GM12878 (cell line): ENCODE measurements at regions not wholly inside any gene's neighbourhood (a gene's known extent, or its start where the extent isn't known, plus 50 kb on each side); places are given as distances from the start of the nearest gene placed in this dataset.

Experiments used
- ATAC-seq: fragments of 200-7000 bp; cut with Tn5 transposase; 3 replicates; pipeline ENCODE4 v1.9.1; 2020; ENCODE audit warnings: mild to moderate bottlenecking, moderate library complexity
- BruUV-seq: library from RNA; stranded (reverse); fragments of 400-500 nt; replicated peaks from 2 replicates; lab custom pipeline; 2021; lab: Mats Ljungman, UMichigan
- CTCF ChIA-PET: fragments of 300-600 bp; sonication (Branson Sonifier 250); formaldehyde crosslinking; extraction: SDS; loops from one replicate; lab custom pipeline; 2021; ENCODE audit warnings: inconsistent platforms; lab: Yijun Ruan, JAX
- POLR2A ChIA-PET: fragments of 350-600 bp; formaldehyde crosslinking; extraction: SDS; loops from one replicate; lab custom pipeline; 2021; ENCODE audit warnings: inconsistent platforms; lab: Charles Lee
- RAD21 ChIA-PET: fragments of 300-600 bp; sonication (Branson Sonifier 250); formaldehyde crosslinking; loops from one replicate; lab custom pipeline; 2023; ENCODE audit warnings: antibody characterized with exemption; ENCODE audit not compliant: unreplicated experiment; lab: Charles Lee
- SMC1A ChIA-PET: fragments of 300-600 bp; sonication (Branson Sonifier 250); formaldehyde crosslinking; loops from one replicate; lab custom pipeline; 2023; ENCODE audit not compliant: unreplicated experiment, uncharacterized antibody; lab: Charles Lee
- DNase-seq: peaks from one replicate; pipeline ENCODE4 v3.0.0-alpha.2; 2011; ENCODE audit warnings: low read depth, low spot score
- FAIRE-seq: peaks from 3 replicates; lab custom pipeline; 2011; peaks lifted over from hg19 to GRCh38; lab: Jason Lieb, UNC
- H2AFZ ChIP-seq: 2 replicates; pipeline ENCODE4 v1.6.0; 2011; ENCODE audit warnings: low read depth, low read length, control low read depth; ENCODE audit not compliant: control insufficient read depth
- H3K27ac ChIP-seq: 2 replicates; pipeline ENCODE4 v1.5.1; 2011; ENCODE audit warnings: control low read depth; ENCODE audit not compliant: control insufficient read depth, insufficient read depth
- H3K27me3 ChIP-seq, 2 experiments: replicated peaks in 1 of 2; 2 replicates each; pipeline versions ENCODE4 v1.6.0 to v1.6.1; 2011; ENCODE audit warnings: low read length in 1 of 2; ENCODE audit not compliant: control insufficient read depth in 2 of 2, insufficient read depth in 2 of 2
- H3K36me3 ChIP-seq, 2 experiments: 2 replicates each; pipeline ENCODE4 v1.5.1; 2011; ENCODE audit warnings: low read length in 1 of 2; ENCODE audit not compliant: control insufficient read depth in 2 of 2, insufficient read depth in 2 of 2
- H3K4me1 ChIP-seq: 2 replicates; pipeline ENCODE4 v1.6.1; 2011; ENCODE audit warnings: mild to moderate bottlenecking, low read length, moderate library complexity, mixed read lengths; ENCODE audit not compliant: control insufficient read depth, insufficient read depth
- H3K4me2 ChIP-seq: 2 replicates; pipeline ENCODE4 v1.6.0; 2011; ENCODE audit warnings: control low read depth; ENCODE audit not compliant: control insufficient read depth, insufficient read depth
- H3K4me3 ChIP-seq: fragments of 200-600 bp; sonication (generic); 2 replicates; pipeline ENCODE4 v1.5.1; 2016
- H3K79me2 ChIP-seq: 2 replicates; pipeline ENCODE4 v1.6.0; 2011; ENCODE audit warnings: low read length; ENCODE audit not compliant: control insufficient read depth, insufficient read depth
- H3K9ac ChIP-seq: 2 replicates; pipeline ENCODE4 v1.8.0; 2011; ENCODE audit warnings: low read length, control low read depth, mixed read lengths; ENCODE audit not compliant: control insufficient read depth, insufficient read depth
- H3K9me3 ChIP-seq: replicated peaks from 3 replicates; pipeline ENCODE4 v1.5.1; 2011; ENCODE audit warnings: mild to moderate bottlenecking, low read length; ENCODE audit not compliant: control insufficient read depth, insufficient read depth
- H4K20me1 ChIP-seq: 2 replicates; pipeline ENCODE4 v1.6.0; 2011; ENCODE audit not compliant: control insufficient read depth, insufficient read depth
- BCL11A ChIP-seq: IDR thresholded peaks from 2 replicates; pipeline ENCODE4 v1.6.1; 2011; ENCODE audit warnings: low read depth, low read length
- EP300 ChIP-seq, 2 experiments: fragments of 150-350 bp in 1 of 2; IDR thresholded peaks; 2 replicates each; pipeline ENCODE4 v1.6.1; 2011 to 2012; ENCODE audit warnings: low read depth in 2 of 2, low read length in 2 of 2, borderline replicate concordance in 1 of 2, improper control_type of control experiment in 1 of 2, inconsistent platforms in 1 of 2; ENCODE audit not compliant: control insufficient read depth in 1 of 2
- FOXK2 ChIP-seq: fragments of 450-650 bp; IDR thresholded peaks from 2 replicates; pipeline ENCODE4 v1.6.1; 2017; ENCODE audit warnings: mild to moderate bottlenecking, moderate library complexity
- HSF1 ChIP-seq: fragments of 150-350 bp; IDR thresholded peaks from 2 replicates; pipeline ENCODE4 v1.6.1; 2014; ENCODE audit warnings: mild to moderate bottlenecking, low read depth, low read length
- MAX ChIP-seq: IDR thresholded peaks from 2 replicates; pipeline ENCODE4 v1.6.1; 2012; ENCODE audit warnings: low read depth, low read length, improper control_type of control experiment
- PAX8 ChIP-seq: fragments of 450-650 bp; IDR thresholded peaks from 2 replicates; pipeline ENCODE4 v1.6.1; 2017; ENCODE audit warnings: mild to moderate bottlenecking, moderate library complexity
- SMAD1 ChIP-seq: fragments of 450-650 bp; IDR thresholded peaks from 2 replicates; pipeline ENCODE4 v1.6.1; 2018; ENCODE audit warnings: mild to moderate bottlenecking, low read depth; ENCODE audit not compliant: partially characterized antibody
- SMAD5 ChIP-seq: IDR thresholded peaks from 2 replicates; pipeline ENCODE4 v1.6.1; 2016; ENCODE audit warnings: antibody characterized with exemption, low read depth
- WGBS: methylation state at CpG from one replicate; pipeline ENCODE4 v1.1.6; 2016; ENCODE audit warnings: low lambda C conversion rate; ENCODE audit not compliant: insufficient replicate concordance, insufficient coverage; ENCODE audit errors: missing lambda C conversion rate; 5-methylcytosine and 5-hydroxymethylcytosine counted together
- in situ Hi-C: fragments of 300-500 bp; cut with MboI; formaldehyde crosslinking; loops from 9 replicates; pipeline ENCODE4 v1.14.3; 2018; ENCODE audit warnings: mixed read lengths
- intact Hi-C: fragments of 100-400 bp; cut with micrococcal nuclease; formaldehyde crosslinking; loops from one replicate; pipeline ENCODE4 v1.14.2; 2022; ENCODE audit not compliant: unreplicated experiment
- TF ChIP-seq, protein P1 (sequence below), 3 experiments: IDR thresholded peaks in 2 of 3; conservative IDR thresholded peaks in 1 of 3; 2 replicates each; pipeline ENCODE4 v1.5.1; 2011; ENCODE audit warnings: low read depth in 3 of 3, low read length in 3 of 3, mild to moderate bottlenecking in 3 of 3, control low read depth in 2 of 3, moderate library complexity in 2 of 3, inconsistent platforms in 1 of 3, mixed read lengths in 1 of 3; ENCODE audit not compliant: control insufficient read depth in 2 of 3, insufficient read depth in 1 of 3; ENCODE audit errors: extremely low read depth in 1 of 3
- TF ChIP-seq, protein P2 (sequence below): fragments of 450-650 bp; IDR thresholded peaks from 2 replicates; pipeline ENCODE4 v1.6.1; 2016; ENCODE audit warnings: mild to moderate bottlenecking, moderate library complexity, borderline replicate concordance
- TF ChIP-seq, protein P3 (sequence below): fragments of 450-650 bp; IDR thresholded peaks from 2 replicates; pipeline ENCODE4 v1.6.1; 2017; ENCODE audit warnings: mild to moderate bottlenecking, low read depth, inconsistent platforms; ENCODE audit not compliant: poor library complexity, severe bottlenecking

DNA sequence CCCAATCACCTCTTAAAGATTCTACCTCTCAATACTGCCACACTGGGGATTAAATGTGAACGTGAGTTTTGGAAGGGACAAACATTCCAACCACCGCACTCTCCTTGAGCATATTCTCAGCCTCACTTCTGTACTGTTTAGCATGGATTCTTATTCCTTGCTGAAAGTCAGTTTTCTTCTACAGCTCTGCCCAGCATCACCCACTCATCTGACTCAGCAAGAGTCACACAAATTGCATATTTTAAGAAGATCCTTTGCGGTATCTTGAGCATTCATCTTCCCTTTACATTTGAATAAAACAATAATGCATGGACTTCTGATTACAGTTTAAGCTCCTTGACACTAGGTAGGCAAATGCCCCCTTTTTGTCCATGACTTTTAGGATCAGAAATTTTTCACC is 251.6 kb upstream of the MKLN1 start (continued):
- TF ChIP-seq, protein P1, sequence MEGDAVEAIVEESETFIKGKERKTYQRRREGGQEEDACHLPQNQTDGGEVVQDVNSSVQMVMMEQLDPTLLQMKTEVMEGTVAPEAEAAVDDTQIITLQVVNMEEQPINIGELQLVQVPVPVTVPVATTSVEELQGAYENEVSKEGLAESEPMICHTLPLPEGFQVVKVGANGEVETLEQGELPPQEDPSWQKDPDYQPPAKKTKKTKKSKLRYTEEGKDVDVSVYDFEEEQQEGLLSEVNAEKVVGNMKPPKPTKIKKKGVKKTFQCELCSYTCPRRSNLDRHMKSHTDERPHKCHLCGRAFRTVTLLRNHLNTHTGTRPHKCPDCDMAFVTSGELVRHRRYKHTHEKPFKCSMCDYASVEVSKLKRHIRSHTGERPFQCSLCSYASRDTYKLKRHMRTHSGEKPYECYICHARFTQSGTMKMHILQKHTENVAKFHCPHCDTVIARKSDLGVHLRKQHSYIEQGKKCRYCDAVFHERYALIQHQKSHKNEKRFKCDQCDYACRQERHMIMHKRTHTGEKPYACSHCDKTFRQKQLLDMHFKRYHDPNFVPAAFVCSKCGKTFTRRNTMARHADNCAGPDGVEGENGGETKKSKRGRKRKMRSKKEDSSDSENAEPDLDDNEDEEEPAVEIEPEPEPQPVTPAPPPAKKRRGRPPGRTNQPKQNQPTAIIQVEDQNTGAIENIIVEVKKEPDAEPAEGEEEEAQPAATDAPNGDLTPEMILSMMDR (IDR thresholded peaks at IDR 0.05 in 2 of 3, conservative IDR thresholded peaks at IDR 0.05 in 1 of 3; ENCODE audit: control insufficient read depth in 2 of 3, extremely low read depth in 1 of 3, insufficient read depth in 1 of 3, low read depth in 3 of 3, low read length in 3 of 3): no peak
- TF ChIP-seq, all 136 proteins: peak for 0

- no peak for DNase-seq
- H3K36me3 ChIP-seq: peaks cover 4 to 7% of the 10 kb centered on the region in 2 experiments
- CTCF ChIA-PET: no interaction called here
- no peak for ATAC-seq
- no peaks in the 10 kb centered on the region for H3K27me3 ChIP-seq
- POLR2A ChIA-PET: interaction anchor here (1.6 kb wide), 1 partner anchor 47 kb away, joined by 6 read pairs; no protein-coding TSS in a partner anchor
- RAD21 ChIA-PET: no interaction called here
- no peak overlapping the region for H2AFZ ChIP-seq
- H4K20me1 ChIP-seq: no peaks in the 10 kb centered on the region
- no peaks in the 10 kb centered on the region for H3K4me1 ChIP-seq
- no peak overlapping the region for H3K27ac ChIP-seq
- 78% methylated on average over 4 of the region's 4 CpGs for WGBS
- SMC1A ChIA-PET: interaction anchor here (0.8 kb wide), 1 partner anchor 13 kb away, joined by 3 read pairs; no protein-coding TSS in a partner anchor
- FAIRE-seq: no peak
- in situ Hi-C loops: no loop called here
- H3K9me3 ChIP-seq: no peaks in the 10 kb centered on the region
- no peak overlapping the region for H3K9ac ChIP-seq
- H3K4me3 ChIP-seq: no peak overlapping the region
- BruUV-seq: no TSS peak
- no peak overlapping the region for H3K4me2 ChIP-seq
- H3K79me2 ChIP-seq: peaks cover 1% of the 10 kb centered on the region
- intact Hi-C loops: no loop called here
- TF ChIP-seq, protein P2, sequence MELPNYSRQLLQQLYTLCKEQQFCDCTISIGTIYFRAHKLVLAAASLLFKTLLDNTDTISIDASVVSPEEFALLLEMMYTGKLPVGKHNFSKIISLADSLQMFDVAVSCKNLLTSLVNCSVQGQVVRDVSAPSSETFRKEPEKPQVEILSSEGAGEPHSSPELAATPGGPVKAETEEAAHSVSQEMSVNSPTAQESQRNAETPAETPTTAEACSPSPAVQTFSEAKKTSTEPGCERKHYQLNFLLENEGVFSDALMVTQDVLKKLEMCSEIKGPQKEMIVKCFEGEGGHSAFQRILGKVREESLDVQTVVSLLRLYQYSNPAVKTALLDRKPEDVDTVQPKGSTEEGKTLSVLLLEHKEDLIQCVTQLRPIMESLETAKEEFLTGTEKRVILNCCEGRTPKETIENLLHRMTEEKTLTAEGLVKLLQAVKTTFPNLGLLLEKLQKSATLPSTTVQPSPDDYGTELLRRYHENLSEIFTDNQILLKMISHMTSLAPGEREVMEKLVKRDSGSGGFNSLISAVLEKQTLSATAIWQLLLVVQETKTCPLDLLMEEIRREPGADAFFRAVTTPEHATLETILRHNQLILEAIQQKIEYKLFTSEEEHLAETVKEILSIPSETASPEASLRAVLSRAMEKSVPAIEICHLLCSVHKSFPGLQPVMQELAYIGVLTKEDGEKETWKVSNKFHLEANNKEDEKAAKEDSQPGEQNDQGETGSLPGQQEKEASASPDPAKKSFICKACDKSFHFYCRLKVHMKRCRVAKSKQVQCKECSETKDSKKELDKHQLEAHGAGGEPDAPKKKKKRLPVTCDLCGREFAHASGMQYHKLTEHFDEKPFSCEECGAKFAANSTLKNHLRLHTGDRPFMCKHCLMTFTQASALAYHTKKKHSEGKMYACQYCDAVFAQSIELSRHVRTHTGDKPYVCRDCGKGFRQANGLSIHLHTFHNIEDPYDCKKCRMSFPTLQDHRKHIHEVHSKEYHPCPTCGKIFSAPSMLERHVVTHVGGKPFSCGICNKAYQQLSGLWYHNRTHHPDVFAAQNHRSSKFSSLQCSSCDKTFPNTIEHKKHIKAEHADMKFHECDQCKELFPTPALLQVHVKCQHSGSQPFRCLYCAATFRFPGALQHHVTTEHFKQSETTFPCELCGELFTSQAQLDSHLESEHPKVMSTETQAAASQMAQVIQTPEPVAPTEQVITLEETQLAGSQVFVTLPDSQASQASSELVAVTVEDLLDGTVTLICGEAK: no peak
- TF ChIP-seq SMAD1 (no peak), PAX8 (no peak), SMAD5 (no peak), HSF1 (no peak), EP300 (IDR thresholded peaks at IDR 0.05; ENCODE audit: borderline replicate concordance in 1 of 2, control insufficient read depth in 1 of 2, low read depth in 2 of 2, low read length in 2 of 2) (no peak), MAX (no peak), BCL11A (no peak), FOXK2 (no peak)
- TF ChIP-seq, protein P3, sequence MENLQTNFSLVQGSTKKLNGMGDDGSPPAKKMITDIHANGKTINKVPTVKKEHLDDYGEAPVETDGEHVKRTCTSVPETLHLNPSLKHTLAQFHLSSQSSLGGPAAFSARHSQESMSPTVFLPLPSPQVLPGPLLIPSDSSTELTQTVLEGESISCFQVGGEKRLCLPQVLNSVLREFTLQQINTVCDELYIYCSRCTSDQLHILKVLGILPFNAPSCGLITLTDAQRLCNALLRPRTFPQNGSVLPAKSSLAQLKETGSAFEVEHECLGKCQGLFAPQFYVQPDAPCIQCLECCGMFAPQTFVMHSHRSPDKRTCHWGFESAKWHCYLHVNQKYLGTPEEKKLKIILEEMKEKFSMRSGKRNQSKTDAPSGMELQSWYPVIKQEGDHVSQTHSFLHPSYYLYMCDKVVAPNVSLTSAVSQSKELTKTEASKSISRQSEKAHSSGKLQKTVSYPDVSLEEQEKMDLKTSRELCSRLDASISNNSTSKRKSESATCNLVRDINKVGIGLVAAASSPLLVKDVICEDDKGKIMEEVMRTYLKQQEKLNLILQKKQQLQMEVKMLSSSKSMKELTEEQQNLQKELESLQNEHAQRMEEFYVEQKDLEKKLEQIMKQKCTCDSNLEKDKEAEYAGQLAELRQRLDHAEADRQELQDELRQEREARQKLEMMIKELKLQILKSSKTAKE: no peak
Observed at GRCh38 chr7:131076711-131077181, 250.9 kb upstream of the MKLN1 start.
